ENCODE measurements at regions not wholly inside any gene's neighbourhood (a gene's known extent, or its start where the extent isn't known, plus 50 kb on each side); places are given as distances from the start of the nearest gene placed in this dataset.

DNA sequence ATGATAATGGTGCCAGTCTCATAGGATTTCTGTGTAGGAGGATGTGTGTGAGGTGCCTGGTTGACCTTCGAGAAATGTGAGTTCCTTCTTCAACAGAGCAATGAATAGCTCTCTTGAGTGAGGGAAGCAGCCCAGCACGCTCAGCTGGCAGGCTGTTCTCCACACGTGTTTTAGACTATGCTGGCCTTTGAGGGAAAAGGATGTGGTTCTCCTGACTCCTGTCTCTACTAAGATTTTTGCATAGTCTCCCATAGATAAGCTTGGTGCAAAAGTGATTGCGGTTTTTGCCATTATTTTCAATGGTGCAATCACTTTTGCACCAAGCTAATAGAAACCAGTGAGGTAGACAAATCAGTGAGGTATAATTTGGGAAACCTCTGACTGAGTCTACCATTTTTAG is 284.1 kb downstream of the SLC4A3 start:
- Histone ChIP-seq H3K9me3 (ENCODE audit: low read depth) (no peaks in the 10 kb centered on the region), H3K9me2 (ENCODE audit: insufficient read depth) (no peaks in the 10 kb centered on the region), H3F3A (ENCODE audit: insufficient read depth) (peaks cover 3% of the 10 kb centered on the region; the same call in 1 of the 2 replicates), H4K20me1 (ENCODE audit: insufficient read depth) (no peaks in the 10 kb centered on the region), H3K4me1 (ENCODE audit: insufficient read depth) (peaks cover 12% of the 10 kb centered on the region; the same call in 1 of the 2 replicates), H2AFZ (no peak overlapping the region), H3K4me2 (ENCODE audit: unreplicated experiment) (no peak overlapping the region), H3K36me3 (ENCODE audit: low read depth) (no peaks in the 10 kb centered on the region), H3K4me3 (no peak overlapping the region), H3K27ac (no peak overlapping the region), H3K9ac (no peak overlapping the region), H3K27me3 (replicated peaks; ENCODE audit: insufficient read depth) (peaks cover 1% of the 10 kb centered on the region; the same call in 1 of the 2 replicates), H3K79me2 (ENCODE audit: insufficient read depth) (no peaks in the 10 kb centered on the region)
- in situ Hi-C loops (cut with MboI), result no loop called here
- DNase-seq, result no peak
- WGBS, 2 experiments (ENCODE audit: low coverage in 1 of 2, low lambda C conversion rate in 2 of 2, missing lambda C conversion rate in 2 of 2), result 67 to 68% methylated on average over 4 of the region's 4 CpGs
- TF ChIP-seq EZH2phosphoT487 (IDR thresholded peaks at IDR 0.05; ENCODE audit: insufficient read depth, low read depth) (no peak), EZH2 (IDR thresholded peaks at IDR 0.05; ENCODE audit: insufficient read depth, poor library complexity, severe bottlenecking) (no peak)

DNA sequence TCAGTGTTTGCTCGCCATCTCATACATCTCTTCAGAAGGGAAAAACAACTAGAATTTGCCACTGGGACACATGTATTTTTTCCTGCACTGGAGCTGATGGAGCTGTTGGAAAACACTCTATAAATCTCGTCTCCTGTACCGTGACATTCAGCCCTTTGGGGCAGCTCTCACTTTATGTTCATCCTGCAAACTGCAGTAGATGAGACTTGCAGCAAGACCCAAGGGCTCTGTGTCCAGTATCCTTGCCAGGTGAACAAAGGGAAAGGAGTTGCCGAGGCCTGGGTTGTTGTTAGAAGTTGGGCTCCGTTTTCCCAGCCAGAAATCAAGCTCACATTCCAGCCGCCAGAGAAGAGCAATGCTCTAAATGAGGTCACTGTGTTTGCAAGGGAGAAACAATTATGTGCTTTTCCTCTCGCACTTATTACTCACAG is 285.1 kb downstream of the SLC4A3 start:
- H3K4me3 ChIP-seq, result peak overlapping the region; percentile 51

GRCh38 chr2:219914577-219914976 is 287.1 kb downstream of the SLC4A3 start:
- in situ Hi-C loops (cut with MboI), result no loop called here
- Histone ChIP-seq H3F3A (ENCODE audit: insufficient read depth) (peaks cover 3% of the 10 kb centered on the region; the same call in 1 of the 2 replicates), H3K79me2 (ENCODE audit: insufficient read depth) (no peaks in the 10 kb centered on the region), H4K20me1 (ENCODE audit: insufficient read depth) (no peaks in the 10 kb centered on the region), H3K4me2 (ENCODE audit: unreplicated experiment) (no peak overlapping the region), H3K4me3 (no peak overlapping the region), H2AFZ (no peak overlapping the region), H3K9me2 (ENCODE audit: insufficient read depth) (no peaks in the 10 kb centered on the region), H3K9me3 (ENCODE audit: low read depth) (no peaks in the 10 kb centered on the region), H3K27ac (no peak overlapping the region), H3K27me3 (replicated peaks; ENCODE audit: insufficient read depth) (peaks cover 10% of the 10 kb centered on the region; the same call in 1 of the 2 replicates), H3K9ac (no peak overlapping the region), H3K4me1 (ENCODE audit: insufficient read depth) (peaks cover 12% of the 10 kb centered on the region; the same call in 1 of the 2 replicates), H3K36me3 (ENCODE audit: low read depth) (no peaks in the 10 kb centered on the region)
- TF ChIP-seq EZH2 (IDR thresholded peaks at IDR 0.05; ENCODE audit: insufficient read depth, poor library complexity, severe bottlenecking) (no peak), EZH2phosphoT487 (IDR thresholded peaks at IDR 0.05; ENCODE audit: insufficient read depth, low read depth) (no peak)
- 57 to 58% methylated on average over 5 of the region's 5 CpGs for WGBS, 2 experiments (ENCODE audit: low coverage in 1 of 2, low lambda C conversion rate in 2 of 2, missing lambda C conversion rate in 2 of 2)
- DNase-seq, result no peak

More for the DNA sequence above, 285.1 kb downstream of the SLC4A3 start:
- H3K4me1 ChIP-seq (ENCODE audit: insufficient read depth), result peaks cover 12% of the 10 kb centered on the region; the same call in 1 of the 2 replicates
- H3K4me2 ChIP-seq (ENCODE audit: unreplicated experiment), result peak overlapping the region; percentile 65
- H3F3A ChIP-seq (ENCODE audit: insufficient read depth), result peaks cover 3% of the 10 kb centered on the region; the same call in 1 of the 2 replicates
- TF ChIP-seq EZH2phosphoT487 (IDR thresholded peaks at IDR 0.05; ENCODE audit: insufficient read depth, low read depth), result no peak
- TF ChIP-seq EZH2 (IDR thresholded peaks at IDR 0.05; ENCODE audit: insufficient read depth, poor library complexity, severe bottlenecking), result no peak
- no peak overlapping the region for H3K9ac ChIP-seq
- H3K79me2 ChIP-seq (ENCODE audit: insufficient read depth), result no peaks in the 10 kb centered on the region
- peaks cover 10% of the 10 kb centered on the region; the same call in 1 of the 2 replicates for H3K27me3 ChIP-seq (replicated peaks; ENCODE audit: insufficient read depth)
- no peaks in the 10 kb centered on the region for H3K9me2 ChIP-seq (ENCODE audit: insufficient read depth)
- in situ Hi-C loops (cut with MboI), result no loop called here
- no peak overlapping the region for H3K27ac ChIP-seq
- H2AFZ ChIP-seq, result peak overlapping the region; percentile 93
- DNase-seq, result peak; percentile 84
- no peaks in the 10 kb centered on the region for H3K9me3 ChIP-seq (ENCODE audit: low read depth)
- no peaks in the 10 kb centered on the region for H4K20me1 ChIP-seq (ENCODE audit: insufficient read depth)
- no peaks in the 10 kb centered on the region for H3K36me3 ChIP-seq (ENCODE audit: low read depth)
- 4 to 5% methylated on average over 7 of the region's 7 CpGs for WGBS, 2 experiments (ENCODE audit: low coverage in 1 of 2, low lambda C conversion rate in 2 of 2, missing lambda C conversion rate in 2 of 2)

- in situ Hi-C loops (cut with MboI), result no loop called here
These were observed 288.9 kb downstream of the SLC4A3 start for GRCh38 chr2:219916281-219916680.

More at GRCh38 chr2:219916281-219916680, 288.9 kb downstream of the SLC4A3 start:
- Histone ChIP-seq H3K4me2 (ENCODE audit: unreplicated experiment) (no peak overlapping the region), H3K79me2 (ENCODE audit: insufficient read depth) (no peaks in the 10 kb centered on the region), H3K9ac (no peak overlapping the region), H3K9me2 (ENCODE audit: insufficient read depth) (no peaks in the 10 kb centered on the region), H3K27me3 (replicated peaks; ENCODE audit: insufficient read depth) (peaks cover 18% of the 10 kb centered on the region), H3K27ac (no peak overlapping the region), H3K9me3 (ENCODE audit: low read depth) (no peaks in the 10 kb centered on the region), H3K4me1 (ENCODE audit: insufficient read depth) (peaks cover 12% of the 10 kb centered on the region; the same call in 1 of the 2 replicates), H3F3A (ENCODE audit: insufficient read depth) (peaks cover 3% of the 10 kb centered on the region; the same call in 1 of the 2 replicates), H4K20me1 (ENCODE audit: insufficient read depth) (no peaks in the 10 kb centered on the region), H2AFZ (no peak overlapping the region), H3K4me3 (no peak overlapping the region), H3K36me3 (ENCODE audit: low read depth) (no peaks in the 10 kb centered on the region)
- no peak for DNase-seq
- TF ChIP-seq EZH2phosphoT487 (IDR thresholded peaks at IDR 0.05; ENCODE audit: insufficient read depth, low read depth) (no peak), EZH2 (IDR thresholded peaks at IDR 0.05; ENCODE audit: insufficient read depth, poor library complexity, severe bottlenecking) (no peak)
- WGBS, 2 experiments (ENCODE audit: low coverage in 1 of 2, low lambda C conversion rate in 2 of 2, missing lambda C conversion rate in 2 of 2), result 70 to 73% methylated on average over 6 of the region's 6 CpGs
